Stimulated activated effector memory CD8-positive, alpha-beta T cell treated with anti-CD3 and anti-CD28 coated beads, Interleukin-12 subunit alpha, Interleukin-12 subunit beta, amount 100 ng/mL, for 72 hours (primary cell): ENCODE measurements at regions not wholly inside any gene's neighbourhood (a gene's known extent, or its start where the extent isn't known, plus 50 kb on each side); places are given as distances from the start of the nearest gene placed in this dataset.

Source experiments
- ATAC-seq: fragments of 150-1000 bp; cut with Tn5 transposase; 2 replicates; pipeline ENCODE4 v1.10.0; 2021
- DNase-seq, 2 donors: peaks; one replicate each; pipeline ENCODE4 v3.0.0; 2021 to 2022; ENCODE audit warnings: low spot score in 2 of 2
- H3K27ac Mint-ChIP-seq: one replicate; pipeline ENCODE4 v1.8.0; 2022; ENCODE audit warnings: mild to moderate bottlenecking, mixed read lengths
- H3K36me3 Mint-ChIP-seq: one replicate; pipeline ENCODE4 v1.8.0; 2022; ENCODE audit warnings: mild to moderate bottlenecking, mixed read lengths
- H3K4me1 Mint-ChIP-seq: one replicate; pipeline ENCODE4 v1.8.0; 2022; ENCODE audit warnings: mixed read lengths
- H3K4me3 Mint-ChIP-seq: one replicate; pipeline ENCODE4 v1.8.0; 2022; ENCODE audit warnings: mild to moderate bottlenecking, mixed read lengths
- H3K9me3 Mint-ChIP-seq: one replicate; pipeline ENCODE4 v1.8.0; 2022; ENCODE audit warnings: mixed read lengths

DNA sequence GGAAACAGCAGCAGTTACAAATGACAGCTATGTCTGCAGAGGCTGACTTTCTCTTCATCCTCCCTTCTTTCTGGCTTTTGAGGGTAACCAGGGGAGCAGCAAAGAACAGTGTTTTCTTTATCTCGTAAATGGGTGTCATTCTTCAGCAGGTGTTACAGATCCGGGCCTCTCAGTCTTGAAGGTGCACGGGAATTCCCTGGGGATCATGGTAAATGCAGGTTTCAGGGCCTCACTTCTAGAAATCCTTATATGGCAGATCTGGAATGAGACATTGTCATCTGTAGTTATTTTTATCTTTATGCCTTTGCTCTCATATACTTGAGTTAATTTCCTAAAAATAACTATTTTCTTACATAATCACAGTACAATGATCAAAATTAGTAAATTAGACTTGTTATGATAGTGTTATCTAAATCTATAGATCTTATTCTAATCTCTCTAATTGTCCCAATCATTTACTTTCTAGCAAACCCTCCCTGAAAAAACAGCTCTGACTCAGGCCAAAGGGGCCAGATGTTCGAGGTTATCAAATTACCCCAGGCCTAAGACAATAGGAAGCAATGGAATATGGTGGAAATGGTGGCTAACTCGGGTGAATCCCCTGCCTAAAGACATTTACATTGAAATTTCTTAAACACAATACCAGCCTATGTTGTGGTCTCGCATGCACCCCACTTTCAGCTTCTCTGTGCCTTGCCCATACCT lies 145.0 kb downstream of the CAND1 start:
- Mint-ChIP-seq H3K27ac (no peak overlapping the region), H3K4me1 (no peaks in the 10 kb centered on the region), H3K9me3 (peaks cover 2% of the 10 kb centered on the region), H3K4me3 (no peak overlapping the region), H3K36me3 (no peaks in the 10 kb centered on the region)
- DNase-seq = no peak
- ATAC-seq = no peak

- Mint-ChIP-seq H3K36me3 (no peaks in the 10 kb centered on the region), H3K4me1 (no peaks in the 10 kb centered on the region), H3K9me3 (peaks cover 2% of the 10 kb centered on the region), H3K27ac (no peak overlapping the region), H3K4me3 (no peak overlapping the region)
- no peak for DNase-seq
- ATAC-seq = no peak
Observed at GRCh38 chr12:67415473-67415872, 146.3 kb downstream of the CAND1 start.

GRCh38 chr12:67419810-67420209 lies 150.7 kb downstream of the CAND1 start:
- no peak overlapping the region for H3K4me3 Mint-ChIP-seq
- no peaks in the 10 kb centered on the region for H3K4me1 Mint-ChIP-seq
- DNase-seq = no peak
- no peaks in the 10 kb centered on the region for H3K36me3 Mint-ChIP-seq
- H3K9me3 Mint-ChIP-seq = no peaks in the 10 kb centered on the region
- ATAC-seq = no peak
- no peak overlapping the region for H3K27ac Mint-ChIP-seq

DNA sequence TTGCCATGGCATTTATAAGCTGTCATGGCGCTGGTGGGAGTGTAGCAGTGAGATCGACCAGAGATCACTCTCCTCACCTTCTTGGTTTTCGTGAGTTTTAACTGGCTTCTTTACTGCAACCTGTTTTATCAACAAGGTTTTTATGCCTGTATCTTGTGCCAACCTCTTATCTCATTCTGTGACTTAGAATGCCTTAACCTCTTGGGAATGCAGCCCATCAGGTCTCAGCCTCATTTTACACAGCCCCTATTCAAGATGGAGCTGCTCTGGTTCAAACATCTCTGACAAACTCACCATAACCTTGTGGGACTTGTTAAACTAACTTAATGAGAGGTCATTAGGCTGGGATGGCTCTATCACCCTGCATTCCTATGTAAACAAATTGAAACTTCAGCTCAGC lies 151.3 kb downstream of the CAND1 start:
- Mint-ChIP-seq H3K4me1 (no peaks in the 10 kb centered on the region), H3K4me3 (no peak overlapping the region), H3K36me3 (no peaks in the 10 kb centered on the region), H3K9me3 (no peaks in the 10 kb centered on the region), H3K27ac (no peak overlapping the region)
- DNase-seq (no peak), ATAC-seq (no peak)

DNA sequence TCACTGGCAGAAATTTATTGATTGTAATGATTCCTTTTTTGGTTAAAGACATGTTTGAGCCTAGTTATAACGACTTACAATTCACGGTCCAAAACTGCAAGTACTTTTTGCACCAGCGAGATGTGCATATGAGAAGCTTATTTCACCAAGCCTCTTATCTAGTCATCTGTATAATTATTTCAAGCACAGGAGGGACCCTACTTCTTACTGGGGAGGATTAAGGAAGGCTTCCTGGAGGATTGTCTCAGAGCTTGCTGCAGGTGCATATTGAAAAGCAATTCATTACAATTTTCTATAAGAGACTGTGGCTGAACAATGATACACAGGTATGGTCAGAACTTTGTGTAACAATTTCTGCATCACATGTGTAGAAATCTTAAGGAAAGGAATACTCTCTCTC lies 152.9 kb downstream of the CAND1 start:
- H3K9me3 Mint-ChIP-seq = no peaks in the 10 kb centered on the region
- H3K4me1 Mint-ChIP-seq = no peaks in the 10 kb centered on the region
- no peak for DNase-seq
- no peak overlapping the region for H3K27ac Mint-ChIP-seq
- no peaks in the 10 kb centered on the region for H3K36me3 Mint-ChIP-seq
- H3K4me3 Mint-ChIP-seq = no peak overlapping the region
- ATAC-seq = no peak

GRCh38 chr12:67424784-67425183 lies 155.6 kb downstream of the CAND1 start:
- Mint-ChIP-seq H3K4me3 (no peak overlapping the region), H3K4me1 (no peaks in the 10 kb centered on the region), H3K9me3 (no peaks in the 10 kb centered on the region), H3K36me3 (no peaks in the 10 kb centered on the region), H3K27ac (no peak overlapping the region)
- no peak for DNase-seq
- no peak for ATAC-seq

GRCh38 chr12:67425394-67425793 lies 156.2 kb downstream of the CAND1 start:
- ATAC-seq = no peak
- Mint-ChIP-seq H3K4me1 (no peaks in the 10 kb centered on the region), H3K36me3 (no peaks in the 10 kb centered on the region), H3K4me3 (no peak overlapping the region), H3K27ac (no peak overlapping the region), H3K9me3 (no peaks in the 10 kb centered on the region)
- DNase-seq = no peak

GRCh38 chr12:67426067-67426466 lies 156.9 kb downstream of the CAND1 start:
- no peak for ATAC-seq
- Mint-ChIP-seq H3K36me3 (no peaks in the 10 kb centered on the region), H3K27ac (no peak overlapping the region)

GRCh38 chr12:67427336-67427735 lies 158.2 kb downstream of the CAND1 start:
- no peak for ATAC-seq
- H3K9me3 Mint-ChIP-seq = no peaks in the 10 kb centered on the region
- DNase-seq = no peak
- H3K36me3 Mint-ChIP-seq = no peaks in the 10 kb centered on the region
- no peaks in the 10 kb centered on the region for H3K4me1 Mint-ChIP-seq
- no peak overlapping the region for H3K4me3 Mint-ChIP-seq
- H3K27ac Mint-ChIP-seq = no peak overlapping the region

More at GRCh38 chr12:67426067-67426466, 156.9 kb downstream of the CAND1 start:
- DNase-seq = no peak
- H3K9me3 Mint-ChIP-seq = no peaks in the 10 kb centered on the region
- no peaks in the 10 kb centered on the region for H3K4me1 Mint-ChIP-seq
- H3K4me3 Mint-ChIP-seq = no peak overlapping the region

DNA sequence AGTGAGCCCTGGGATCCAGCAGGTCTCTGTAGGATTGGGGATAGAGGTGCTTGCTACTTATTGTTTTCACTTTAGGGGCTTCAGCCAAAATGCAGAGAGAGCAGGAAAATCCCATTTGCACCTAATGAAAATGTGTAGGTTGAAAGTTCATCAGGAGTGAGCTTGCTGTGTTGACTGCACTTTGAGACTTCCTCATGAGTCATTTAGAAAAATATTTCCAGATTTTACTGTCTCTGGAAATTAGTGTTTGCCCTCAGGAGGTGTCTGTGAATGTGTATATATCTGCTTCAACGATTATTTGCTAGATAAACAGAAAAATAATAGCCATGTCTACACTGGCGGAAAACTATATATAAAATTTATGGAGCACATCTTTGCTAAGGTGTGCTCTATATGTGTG lies 159.3 kb downstream of the CAND1 start:
- Mint-ChIP-seq H3K36me3 (no peaks in the 10 kb centered on the region), H3K27ac (no peak overlapping the region), H3K9me3 (no peaks in the 10 kb centered on the region), H3K4me1 (no peaks in the 10 kb centered on the region), H3K4me3 (no peak overlapping the region)
- no peak for ATAC-seq
- DNase-seq = no peak

GRCh38 chr12:67430708-67431335 lies 161.7 kb downstream of the CAND1 start:
- no peak for DNase-seq

GRCh38 chr12:67431411-67432020 lies 162.4 kb downstream of the CAND1 start:
- no peak overlapping the region for H3K4me3 Mint-ChIP-seq
- H3K27ac Mint-ChIP-seq = no peak overlapping the region
- no peaks in the 10 kb centered on the region for H3K4me1 Mint-ChIP-seq
- no peak for ATAC-seq
- no peaks in the 10 kb centered on the region for H3K9me3 Mint-ChIP-seq
- no peak for DNase-seq
- H3K36me3 Mint-ChIP-seq = no peaks in the 10 kb centered on the region

More at GRCh38 chr12:67430708-67431335, 161.7 kb downstream of the CAND1 start:
- ATAC-seq = no peak
- no peaks in the 10 kb centered on the region for H3K4me1 Mint-ChIP-seq
- H3K36me3 Mint-ChIP-seq = no peaks in the 10 kb centered on the region
- H3K4me3 Mint-ChIP-seq = no peak overlapping the region
- H3K9me3 Mint-ChIP-seq = no peaks in the 10 kb centered on the region
- H3K27ac Mint-ChIP-seq = no peak overlapping the region

GRCh38 chr12:67433385-67434175 lies 164.4 kb downstream of the CAND1 start:
- Mint-ChIP-seq H3K4me1 (peaks cover 9% of the 10 kb centered on the region), H3K4me3 (no peak overlapping the region), H3K9me3 (no peaks in the 10 kb centered on the region), H3K36me3 (no peaks in the 10 kb centered on the region), H3K27ac (no peak overlapping the region)
- ATAC-seq (no peak), DNase-seq (no peak)

- no peaks in the 10 kb centered on the region for H3K36me3 Mint-ChIP-seq
- no peak for DNase-seq
- peaks cover 9% of the 10 kb centered on the region for H3K4me1 Mint-ChIP-seq
- peak; percentile 52 for ATAC-seq
- H3K27ac Mint-ChIP-seq = no peak overlapping the region
- no peaks in the 10 kb centered on the region for H3K9me3 Mint-ChIP-seq
- no peak overlapping the region for H3K4me3 Mint-ChIP-seq
Observed at GRCh38 chr12:67434671-67435370, 165.7 kb downstream of the CAND1 start.

- Mint-ChIP-seq H3K36me3 (no peaks in the 10 kb centered on the region), H3K4me1 (peaks cover 9% of the 10 kb centered on the region), H3K9me3 (no peaks in the 10 kb centered on the region), H3K4me3 (no peak overlapping the region), H3K27ac (no peak overlapping the region)
- no peak for DNase-seq
- ATAC-seq = no peak
Observed at GRCh38 chr12:67436230-67436629, 167.1 kb downstream of the CAND1 start.
